IPS-18c (cell line): ENCODE measurements at regions not wholly inside any gene's neighbourhood (a gene's known extent, or its start where the extent isn't known, plus 50 kb on each side); places are given as distances from the start of the nearest gene placed in this dataset.
"Not testable (repeated sequence)": the region's sequence is repeated elsewhere in the genome, so short reads cannot be mapped to it uniquely, and the experiment has no call there.

Source experiments
- H3K4me3 ChIP-seq: 2 replicates; pipeline ENCODE4 v1.7.0; 2013; ENCODE audit warnings: low read depth, mild to moderate bottlenecking, low read length, moderate library complexity; ENCODE audit not compliant: insufficient read depth
- H3K9me3 ChIP-seq: one replicate; pipeline ENCODE4 v1.6.1; 2013; ENCODE audit warnings: mild to moderate bottlenecking, low read length, moderate library complexity; ENCODE audit not compliant: control insufficient read depth, insufficient read depth

DNA sequence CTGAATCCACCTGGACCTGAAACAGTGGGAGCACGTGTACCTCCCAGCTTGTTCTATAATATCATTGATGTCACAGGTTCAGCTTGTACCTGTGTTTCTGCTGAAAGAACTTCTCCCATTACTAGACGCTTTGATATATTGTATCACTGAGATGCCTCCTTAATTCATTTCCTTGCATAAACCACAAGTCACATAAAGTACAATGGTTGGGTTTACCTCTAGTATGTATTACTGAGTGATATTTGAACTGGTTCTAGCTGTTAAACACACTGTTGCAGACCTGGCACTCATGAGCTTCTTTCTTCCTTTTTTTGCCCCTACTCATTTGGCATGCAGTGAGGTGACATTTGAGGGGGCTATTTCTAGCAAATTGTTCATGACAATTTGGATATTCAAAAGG lies 106.6 kb upstream of the KLF14 start:
- H3K9me3 ChIP-seq, result no peaks in the 10 kb centered on the region
- H3K4me3 ChIP-seq, result no peak overlapping the region

DNA sequence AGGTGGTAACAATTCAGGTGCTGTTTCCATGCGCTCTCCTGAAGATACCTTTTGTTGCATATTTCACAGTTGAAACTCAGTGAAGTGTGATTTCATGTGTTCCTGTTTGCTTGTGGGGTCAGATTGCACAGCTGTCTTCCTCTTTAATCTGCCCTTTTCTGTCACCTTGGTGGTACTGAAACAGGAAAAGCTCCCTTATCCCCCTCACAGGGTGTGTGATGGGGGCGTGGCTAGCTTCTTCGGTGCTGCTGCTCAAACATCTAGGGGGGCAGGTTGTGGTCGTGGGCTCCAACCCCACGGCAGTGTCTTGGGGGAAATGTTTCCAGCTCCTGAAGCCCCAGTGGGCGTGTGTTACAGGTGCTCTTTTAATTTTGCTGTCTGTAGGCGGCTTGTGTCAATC lies 107.4 kb upstream of the KLF14 start:
- Histone ChIP-seq H3K4me3 (no peak overlapping the region), H3K9me3 (no peaks in the 10 kb centered on the region)

- H3K4me3 ChIP-seq, result no peak overlapping the region
- no peaks in the 10 kb centered on the region for H3K9me3 ChIP-seq
Measured at GRCh38 chr7:130843703-130844102, 109.7 kb upstream of the KLF14 start.

DNA sequence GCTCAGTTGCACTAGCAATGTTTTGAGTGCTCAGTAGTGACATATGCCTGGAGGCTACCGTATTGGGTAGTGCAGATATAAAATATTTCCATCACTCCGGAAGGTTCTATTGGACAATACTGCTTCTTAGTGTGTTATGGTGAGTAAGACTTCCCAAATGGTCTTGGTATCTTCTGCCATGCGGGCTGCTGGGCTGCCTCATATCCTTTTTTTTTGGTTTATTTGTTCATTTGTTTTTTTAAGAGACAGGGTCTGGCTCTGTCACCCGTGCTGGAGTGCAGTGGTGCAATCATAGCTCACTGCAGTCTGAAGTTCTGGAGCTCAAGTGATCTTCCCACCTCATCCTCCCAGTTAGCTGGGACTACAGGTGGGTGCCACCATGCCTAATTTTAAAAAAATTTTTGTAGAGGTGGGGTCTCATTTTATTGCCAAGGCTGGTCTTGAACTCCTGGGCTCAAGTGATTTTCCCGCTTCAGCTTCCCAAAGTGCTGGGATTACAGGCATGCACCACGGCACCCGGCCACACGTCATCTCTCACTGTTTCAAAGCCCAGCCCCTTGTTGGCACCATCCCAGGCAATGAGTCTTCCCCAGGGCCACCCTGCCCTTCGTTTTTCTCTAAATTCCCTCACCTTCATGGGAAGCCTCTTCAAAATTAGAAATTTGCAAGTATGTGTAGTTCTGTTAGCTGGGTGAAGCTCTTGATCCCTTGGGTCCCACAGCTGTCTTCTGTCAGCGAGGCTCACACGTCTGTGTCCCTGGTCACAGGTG lies 111.0 kb upstream of the KLF14 start:
- Histone ChIP-seq H3K9me3 (no peaks in the 10 kb centered on the region), H3K4me3 (no peak overlapping the region)

DNA sequence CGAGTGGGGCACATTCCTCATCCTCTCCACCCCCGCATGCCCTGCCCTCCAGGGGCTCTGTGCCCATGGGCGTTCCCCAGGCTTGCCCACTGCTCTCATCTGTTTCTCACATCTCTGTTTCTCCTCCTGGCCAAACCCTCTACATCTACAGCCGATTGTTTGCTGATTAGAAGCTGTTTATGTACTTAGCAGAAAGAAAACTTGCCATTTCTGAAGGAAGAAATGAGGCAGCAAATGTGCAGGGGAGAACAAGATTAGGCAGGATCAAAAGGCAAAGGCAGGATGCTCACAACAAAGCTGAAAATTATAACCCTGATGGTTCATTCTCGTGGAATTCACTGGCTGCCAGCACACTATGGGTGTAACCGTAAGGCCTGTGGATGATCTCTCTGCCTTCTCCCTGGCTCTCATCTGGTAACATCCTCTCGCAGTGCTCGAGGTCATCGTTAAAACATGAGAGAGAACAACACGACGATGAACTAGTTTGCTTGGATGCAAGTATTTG lies 111.6 kb upstream of the KLF14 start:
- Histone ChIP-seq H3K4me3 (no peak overlapping the region), H3K9me3 (no peaks in the 10 kb centered on the region)

DNA sequence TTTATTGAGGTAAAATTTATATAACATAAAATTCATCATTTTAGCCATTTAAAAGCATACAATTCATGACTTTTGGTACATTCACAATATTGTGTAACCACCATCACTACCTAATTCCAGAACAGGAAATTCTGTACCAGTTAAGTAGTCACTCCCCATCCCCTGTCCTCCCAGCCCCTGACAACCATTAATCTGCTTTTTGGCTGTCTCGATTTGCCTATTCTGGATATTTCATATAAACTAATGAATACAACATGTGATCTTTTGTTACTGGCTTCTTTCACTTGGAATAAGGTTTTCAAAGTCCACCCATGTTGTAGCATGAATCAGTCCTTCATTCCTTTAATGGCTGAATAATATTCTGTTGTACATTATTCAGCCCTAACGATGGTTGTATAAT lies 115.6 kb upstream of the KLF14 start:
- no peak overlapping the region for H3K4me3 ChIP-seq
- no peaks in the 10 kb centered on the region for H3K9me3 ChIP-seq

DNA sequence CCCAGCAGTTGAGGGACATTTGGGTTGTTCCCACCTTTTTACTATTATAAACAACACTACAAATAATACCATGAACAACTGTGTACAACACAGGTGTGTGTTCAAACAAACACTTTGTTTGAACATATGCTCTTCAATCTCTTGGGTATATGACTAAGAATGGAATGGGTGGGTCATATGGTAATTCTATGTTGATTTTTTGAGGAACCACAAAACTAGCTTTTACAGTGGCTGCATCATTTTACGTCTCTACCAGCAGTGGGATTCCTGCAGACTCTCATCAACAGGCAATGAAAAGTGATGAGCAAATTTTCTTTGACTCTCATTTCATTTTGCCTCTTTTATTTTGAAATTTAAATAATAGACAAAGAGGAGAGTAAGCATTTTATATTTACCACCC lies 116.9 kb upstream of the KLF14 start:
- Histone ChIP-seq H3K4me3 (no peak overlapping the region), H3K9me3 (no peaks in the 10 kb centered on the region)

DNA sequence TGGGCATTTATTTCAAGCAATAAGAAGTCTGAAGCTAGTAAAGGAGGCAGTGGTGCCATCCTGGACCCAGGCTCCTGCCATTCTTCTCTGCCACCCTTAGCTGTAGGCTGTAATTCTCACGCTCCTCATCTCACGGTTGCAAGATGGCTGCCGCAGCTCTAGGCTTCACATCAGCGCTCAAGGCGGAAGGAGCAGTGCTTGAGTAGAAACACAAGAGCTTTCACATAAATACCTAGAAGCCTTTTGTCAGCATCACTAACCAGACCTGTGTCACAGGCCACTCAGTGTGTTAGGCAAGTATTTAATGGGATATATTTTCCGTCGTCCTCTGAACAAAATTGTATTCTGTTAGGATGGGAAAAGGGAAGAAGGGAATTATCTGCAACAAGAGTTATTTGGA lies 118.9 kb upstream of the KLF14 start:
- H3K9me3 ChIP-seq, result no peaks in the 10 kb centered on the region

GRCh38 chr7:130853503-130854279 lies 119.7 kb upstream of the KLF14 start:
- H3K9me3 ChIP-seq, result no peaks in the 10 kb centered on the region
- no peak overlapping the region for H3K4me3 ChIP-seq

More for the DNA sequence above, 118.9 kb upstream of the KLF14 start:
- no peak overlapping the region for H3K4me3 ChIP-seq

DNA sequence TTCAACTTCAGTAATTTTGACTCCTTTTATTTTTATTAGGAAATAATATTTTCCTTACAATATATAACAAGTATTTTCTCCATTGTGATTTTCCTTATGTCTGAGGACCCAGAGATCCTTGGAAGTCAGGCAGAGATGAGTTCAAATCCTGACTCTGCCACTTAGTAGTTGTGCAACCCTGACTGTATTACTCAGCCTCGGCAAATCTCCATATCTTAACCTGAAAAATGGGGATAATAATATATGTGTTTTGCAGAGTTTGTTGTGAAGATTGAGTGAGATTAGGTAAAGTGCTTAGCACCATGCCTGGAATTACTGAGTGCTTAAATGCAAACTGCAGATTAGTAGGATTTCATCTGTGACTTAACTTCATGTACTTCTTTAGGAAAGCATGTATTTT lies 120.5 kb upstream of the KLF14 start:
- no peaks in the 10 kb centered on the region for H3K9me3 ChIP-seq
- no peak overlapping the region for H3K4me3 ChIP-seq

- Histone ChIP-seq H3K9me3 (no peaks in the 10 kb centered on the region), H3K4me3 (no peak overlapping the region)
Measured at GRCh38 chr7:130856866-130857265, 122.9 kb upstream of the KLF14 start.

DNA sequence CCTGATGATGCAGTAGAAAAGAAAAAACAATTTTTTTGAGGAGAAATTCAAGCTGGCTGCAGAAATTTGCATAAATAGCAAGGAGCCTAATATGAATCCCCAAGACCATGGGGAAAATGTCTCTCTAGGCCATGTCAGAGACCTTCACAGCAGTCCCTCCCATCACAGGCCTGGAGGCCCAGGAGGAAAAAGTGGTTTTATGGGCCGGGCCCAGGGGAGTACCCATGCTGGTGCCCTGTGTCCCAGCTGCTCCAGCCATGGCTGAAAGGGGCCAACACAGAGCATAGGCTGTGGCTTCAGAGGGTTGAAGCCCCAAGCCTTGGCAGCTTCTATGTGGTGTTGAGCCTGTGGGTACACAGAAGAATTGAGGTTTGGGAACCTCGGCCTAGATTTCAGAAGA lies 126.8 kb upstream of the KLF14 start:
- H3K9me3 ChIP-seq, result not testable (repeated sequence)

GRCh38 chr7:130865408-130866236 lies 131.6 kb upstream of the KLF14 start:
- no peaks in the 10 kb centered on the region for H3K9me3 ChIP-seq
- H3K4me3 ChIP-seq, result no peak overlapping the region

More for the DNA sequence above, 126.8 kb upstream of the KLF14 start:
- not testable (repeated sequence) for H3K4me3 ChIP-seq

DNA sequence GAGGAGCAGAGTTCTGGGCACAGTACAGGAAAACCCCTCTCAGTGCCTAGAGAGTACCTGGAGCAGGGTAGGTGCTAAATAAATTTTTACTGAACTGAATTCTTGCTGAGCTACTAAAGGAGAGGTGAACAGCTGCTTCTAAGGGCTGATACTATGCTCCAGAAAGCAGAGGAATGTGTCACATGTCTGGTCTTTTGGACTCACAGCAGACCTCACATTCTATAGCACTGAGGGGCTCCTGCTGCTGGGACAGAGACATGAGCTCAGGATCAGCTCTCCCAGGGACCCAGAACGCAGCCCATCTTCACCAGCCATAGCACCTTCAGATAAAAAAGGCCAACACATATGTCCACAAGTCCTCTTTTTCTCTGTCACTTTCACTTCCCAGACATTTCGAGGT lies 133.0 kb upstream of the KLF14 start:
- no peak overlapping the region for H3K4me3 ChIP-seq
- no peaks in the 10 kb centered on the region for H3K9me3 ChIP-seq

- no peak overlapping the region for H3K4me3 ChIP-seq
- H3K9me3 ChIP-seq, result no peaks in the 10 kb centered on the region
Measured at GRCh38 chr7:130867581-130868136, 133.7 kb upstream of the KLF14 start.

DNA sequence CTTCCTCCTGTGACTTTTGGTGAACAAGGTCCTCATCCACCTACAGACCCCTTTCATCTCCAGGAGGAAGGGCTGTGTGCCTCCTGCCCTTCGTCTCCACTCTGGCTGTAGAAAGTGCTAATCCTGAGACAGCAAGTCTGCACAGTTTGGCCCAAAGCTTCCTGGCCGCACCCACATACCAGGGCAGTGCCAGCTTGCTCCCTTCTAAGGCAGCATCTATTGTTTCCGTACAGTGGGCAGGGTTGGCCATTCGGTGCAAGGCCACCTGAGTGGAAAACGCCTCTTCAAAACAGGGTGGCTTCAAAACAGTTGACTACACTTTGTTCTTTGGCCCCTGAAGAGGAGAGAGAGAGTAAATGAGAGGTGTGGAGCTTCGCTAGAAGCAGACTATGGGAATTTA lies 134.1 kb upstream of the KLF14 start:
- no peaks in the 10 kb centered on the region for H3K9me3 ChIP-seq
- no peak overlapping the region for H3K4me3 ChIP-seq

GRCh38 chr7:130869918-130870317 lies 135.9 kb upstream of the KLF14 start:
- Histone ChIP-seq H3K4me3 (no peak overlapping the region), H3K9me3 (no peaks in the 10 kb centered on the region)
